Ovary (tissue), 7 donors: ENCODE measurements at regions not wholly inside any gene's neighbourhood (a gene's known extent, or its start where the extent isn't known, plus 50 kb on each side); places are given as distances from the start of the nearest gene placed in this dataset.

ENCODE experiments used
- DNase-seq, 5 donors: peaks; one replicate each; pipeline ENCODE4 v3.0.0-alpha.2; 2019 to 2020
- H3K27ac ChIP-seq, 2 donors: fragments of 200-600 bp; one replicate each; pipeline versions ENCODE4 v1.5.1 to v1.8.0; 2019 to 2022
- H3K27me3 ChIP-seq: fragments of 200-600 bp; one replicate; pipeline ENCODE4 v1.8.0; 2022
- H3K36me3 ChIP-seq: fragments of 200-600 bp; sonication (generic); one replicate; pipeline ENCODE4 v1.5.1; 2019
- H3K4me1 ChIP-seq: one replicate; pipeline ENCODE4 v1.8.1; 2013; ENCODE audit warnings: mild to moderate bottlenecking, moderate library complexity; ENCODE audit not compliant: insufficient read depth
- H3K4me3 ChIP-seq: fragments of 200-600 bp; sonication (generic); one replicate; pipeline ENCODE4 v1.5.1; 2017
- H3K9me3 ChIP-seq, 2 donors: fragments of 200-600 bp in 1 of 2; sonication (generic) in 1 of 2; one replicate each; pipeline versions ENCODE4 v1.5.1 to v1.8.1; 2013 to 2019; ENCODE audit warnings: mild to moderate bottlenecking in 1 of 2, moderate library complexity in 1 of 2
- CTCF ChIP-seq, 3 donors: fragments of 450-650 bp in 2 of 3; fragments of 200-600 bp in 1 of 3; IDR thresholded peaks; one replicate each; pipeline versions ENCODE4 v1.5.1 to v1.8.0; 2016 to 2022; ENCODE audit warnings: antibody characterized with exemption in 3 of 3, mild to moderate bottlenecking in 1 of 3
- EP300 ChIP-seq: sonication (generic); formaldehyde crosslinking; IDR thresholded peaks from one replicate; pipeline ENCODE4 v1.6.1; 2017; ENCODE audit warnings: antibody characterized with exemption
- POLR2A ChIP-seq: fragments of 450-650 bp; IDR thresholded peaks from one replicate; pipeline ENCODE4 v1.6.1; 2017; ENCODE audit warnings: antibody characterized with exemption, mild to moderate bottlenecking, moderate library complexity
- WGBS, 3 donors: extraction: QIAGEN DNeasy Blood & Tissue Kit in 1 of 3; methylation state at CpG; one replicate each; pipeline versions ENCODE4 v1.1.5 to v1.1.7; 2013 to 2017; 5-methylcytosine and 5-hydroxymethylcytosine counted together
- intact Hi-C, 4 donors: fragments of 100-400 bp; cut with DNase I; formaldehyde crosslinking; loops; one replicate each; pipeline versions ENCODE4 v1.11.0 to v1.15.1; 2022 to 2023
- donor health status: DM: no; HTN: no; CAD: no; lungs with moderate emphysema.
- donor health status: DM: no; HTN: no; CAD: no.
- donor health status: Bipolar disorder and iron deficiency.
- donor health status: DM: no; HTN: no; CAD: no.
- donor health status: DM: yes; HTN: yes; CAD: no.

- Histone ChIP-seq H3K27ac (no peak overlapping the region), H3K4me3 (no peak overlapping the region), H3K4me1 (peaks cover 3% of the 10 kb centered on the region), H3K9me3 (no peaks in the 10 kb centered on the region), H3K36me3 (no peaks in the 10 kb centered on the region), H3K27me3 (no peaks in the 10 kb centered on the region)
- DNase-seq, result no peak
- 73 to 92% (median 75%) methylated on average over 7 of the region's 7 CpGs for WGBS, 3 donors
- no peak for TF ChIP-seq CTCF (IDR thresholded peaks at IDR 0.05)
- TF ChIP-seq EP300, result no peak
- TF ChIP-seq POLR2A, result no peak
- intact Hi-C loops, result no loop called here
These were observed 174.8 kb upstream of the RREB1 start for GRCh38 chr6:6932968-6933367.

GRCh38 chr6:6940031-6941025, 167.4 kb upstream of the RREB1 start:
- H3K9me3 ChIP-seq, result no peaks in the 10 kb centered on the region
- TF ChIP-seq EP300, result no peak
- no peak for TF ChIP-seq CTCF (IDR thresholded peaks at IDR 0.05)
- no peak for TF ChIP-seq POLR2A
- no peak overlapping the region for H3K27ac ChIP-seq
- H3K4me3 ChIP-seq, result no peak overlapping the region
- intact Hi-C loops, result no loop called here
- WGBS, 3 donors, result 85 to 92% (median 92%) methylated on average over 45 to 47 of the region's 47 CpGs
- H3K27me3 ChIP-seq, result no peaks in the 10 kb centered on the region
- no peak for DNase-seq
- H3K36me3 ChIP-seq, result no peaks in the 10 kb centered on the region
- peaks cover 2% of the 10 kb centered on the region for H3K4me1 ChIP-seq

- no peaks in the 10 kb centered on the region for H3K27me3 ChIP-seq
These were observed 166.6 kb upstream of the RREB1 start for GRCh38 chr6:6941201-6941600.

GRCh38 chr6:6942091-6942490, 165.7 kb upstream of the RREB1 start:
- H3K27ac ChIP-seq, result no peak overlapping the region

More at GRCh38 chr6:6941201-6941600, 166.6 kb upstream of the RREB1 start:
- Histone ChIP-seq H3K4me3 (no peak overlapping the region), H3K9me3 (no peaks in the 10 kb centered on the region), H3K4me1 (peaks cover 2% of the 10 kb centered on the region), H3K27ac (no peak overlapping the region), H3K36me3 (no peaks in the 10 kb centered on the region)
- TF ChIP-seq CTCF (IDR thresholded peaks at IDR 0.05) (no peak), EP300 (no peak), POLR2A (no peak)
- DNase-seq, result no peak
- 96 to 98% (median 97%) methylated on average over 8 of the region's 8 CpGs for WGBS, 3 donors
- intact Hi-C loops, result no loop called here

More at GRCh38 chr6:6942091-6942490, 165.7 kb upstream of the RREB1 start:
- 69 to 77% (median 76%) methylated on average over 3 of the region's 3 CpGs for WGBS, 3 donors
- Histone ChIP-seq H3K27me3 (no peaks in the 10 kb centered on the region), H3K4me1 (peaks cover 4% of the 10 kb centered on the region), H3K36me3 (no peaks in the 10 kb centered on the region), H3K4me3 (no peak overlapping the region), H3K9me3 (no peaks in the 10 kb centered on the region)
- no peak for TF ChIP-seq EP300
- TF ChIP-seq POLR2A, result no peak
- TF ChIP-seq CTCF (IDR thresholded peaks at IDR 0.05), result no peak
- intact Hi-C loops, result no loop called here
- no peak for DNase-seq
